CD4-positive, alpha-beta T cell (primary cell): ENCODE measurements at regions not wholly inside any gene's neighbourhood (a gene's known extent, or its start where the extent isn't known, plus 50 kb on each side); places are given as distances from the start of the nearest gene placed in this dataset.

Experiments used
- ATAC-seq: fragments of 200-7000 bp; cut with Tn5 transposase; one replicate; pipeline ENCODE4 v1.10.0; 2022; ENCODE audit warnings: mild to moderate bottlenecking; ENCODE audit not compliant: poor library complexity
- CTCF ChIA-PET: fragments of 350-600 bp; sonication (Branson Sonifier 250); formaldehyde crosslinking; loops from one replicate; lab custom pipeline; 2021; ENCODE audit warnings: antibody characterized with exemption, inconsistent platforms; lab: Charles Lee
- POLR2A ChIA-PET: fragments of 350-600 bp; sonication (Branson Sonifier 250); formaldehyde crosslinking; loops from one replicate; lab custom pipeline; 2021; ENCODE audit warnings: antibody characterized with exemption, inconsistent platforms; lab: Charles Lee
- DNase-seq, 14 experiments: peaks; one replicate each; pipeline ENCODE4 v3.0.0-alpha.2; 2013 to 2020; ENCODE audit warnings: mixed read lengths in 2 of 14
- H3K27ac ChIP-seq, 2 donors: one replicate each; pipeline versions ENCODE4 v1.5.1 to v1.7.0; 2013; ENCODE audit warnings: low read length in 2 of 2, low read depth in 1 of 2, mild to moderate bottlenecking in 1 of 2
- H3K27me3 ChIP-seq, 2 experiments: 1 replicate in 1 of 2; 2 replicates in 1 of 2; pipeline versions ENCODE4 v1.6.1 to v1.7.0; 2013; ENCODE audit warnings: low read length in 2 of 2, control low read depth in 1 of 2, mild to moderate bottlenecking in 1 of 2, moderate library complexity in 1 of 2; ENCODE audit not compliant: insufficient read depth in 2 of 2, control insufficient read depth in 1 of 2
- H3K36me3 ChIP-seq: one replicate; pipeline ENCODE4 v1.6.1; 2013; ENCODE audit warnings: low read length, control low read depth; ENCODE audit not compliant: insufficient read depth
- H3K4me1 ChIP-seq: one replicate; pipeline ENCODE4 v1.6.1; 2013; ENCODE audit warnings: low read length, control low read depth; ENCODE audit not compliant: insufficient read depth
- H3K4me3 ChIP-seq: one replicate; pipeline ENCODE4 v1.5.1; 2013; ENCODE audit warnings: mild to moderate bottlenecking, low read length, moderate library complexity
- H3K9me3 ChIP-seq, 2 experiments: 1 replicate in 1 of 2; 2 replicates in 1 of 2; pipeline versions ENCODE4 v1.6.1 to v1.7.0; 2013; ENCODE audit warnings: low read length in 2 of 2, mild to moderate bottlenecking in 2 of 2, control low read depth in 1 of 2, moderate library complexity in 1 of 2; ENCODE audit not compliant: control insufficient read depth in 1 of 2, insufficient read depth in 1 of 2
- H3K27ac Mint-ChIP-seq: one replicate; pipeline ENCODE4 v1.8.0; 2020; ENCODE audit warnings: mixed read lengths
- H3K27me3 Mint-ChIP-seq: one replicate; pipeline ENCODE4 v1.8.0; 2021; ENCODE audit warnings: mixed read lengths
- H3K36me3 Mint-ChIP-seq: one replicate; pipeline ENCODE4 v1.8.0; 2021; ENCODE audit warnings: low read depth, mixed read lengths
- H3K4me1 Mint-ChIP-seq: one replicate; pipeline ENCODE4 v1.8.0; 2021; ENCODE audit warnings: low read depth, mixed read lengths
- H3K4me3 Mint-ChIP-seq: one replicate; pipeline ENCODE4 v1.8.0; 2020; ENCODE audit warnings: mild to moderate bottlenecking, mixed read lengths
- H3K9me3 Mint-ChIP-seq: one replicate; pipeline ENCODE4 v1.8.0; 2020; ENCODE audit warnings: mixed read lengths
- CTCF ChIP-seq: fragments of 200-600 bp; IDR thresholded peaks from one replicate; pipeline ENCODE4 v1.8.0; 2022; ENCODE audit warnings: antibody characterized with exemption, mild to moderate bottlenecking
- intact Hi-C, 2 experiments: fragments of 100-400 bp; cut with DNase I in 1 of 2; cut with micrococcal nuclease in 1 of 2; formaldehyde crosslinking; loops; one replicate each; pipeline versions ENCODE4 v1.15.1 to v1.9.0; 2023 to 2025; cut with DNase I, micrococcal nuclease

- Mint-ChIP-seq H3K27me3 (no peaks in the 10 kb centered on the region), H3K27ac (no peak overlapping the region), H3K4me1 (no peaks in the 10 kb centered on the region), H3K4me3 (no peak overlapping the region), H3K36me3 (no peaks in the 10 kb centered on the region), H3K9me3 (peaks cover 4% of the 10 kb centered on the region)
- no peaks in the 10 kb centered on the region for H3K27me3 ChIP-seq
- ChIA-PET CTCF (no interaction called here), POLR2A (no interaction called here)
- H3K4me3 ChIP-seq: no peak overlapping the region
- no peaks in the 10 kb centered on the region for H3K4me1 ChIP-seq
- no peaks in the 10 kb centered on the region for H3K36me3 ChIP-seq
- ATAC-seq (no peak), DNase-seq (no peak)
- intact Hi-C loops: no loop called here
- H3K9me3 ChIP-seq: peaks cover 0 to 4% of the 10 kb centered on the region in 2 experiments
- no peak for TF ChIP-seq CTCF
- H3K27ac ChIP-seq: no peak overlapping the region
Observed at GRCh38 chr4:170657761-170658160, 568.0 kb upstream of the AADAT start.

GRCh38 chr4:170656506-170656905 lies 566.8 kb upstream of the AADAT start:
- Mint-ChIP-seq H3K4me3 (no peak overlapping the region), H3K9me3 (peaks cover 4% of the 10 kb centered on the region), H3K27me3 (no peaks in the 10 kb centered on the region), H3K4me1 (no peaks in the 10 kb centered on the region), H3K36me3 (no peaks in the 10 kb centered on the region), H3K27ac (no peak overlapping the region)
- ATAC-seq: no peak
- Histone ChIP-seq H3K27me3 (no peaks in the 10 kb centered on the region), H3K36me3 (no peaks in the 10 kb centered on the region), H3K4me3 (no peak overlapping the region), H3K9me3 (peaks cover 0 to 4% of the 10 kb centered on the region in 2 experiments), H3K27ac (no peak overlapping the region), H3K4me1 (no peaks in the 10 kb centered on the region)
- CTCF ChIA-PET: no interaction called here
- TF ChIP-seq CTCF: no peak
- no peak for DNase-seq
- POLR2A ChIA-PET: no interaction called here
- intact Hi-C loops: no loop called here

GRCh38 chr4:170652571-170652970 lies 562.8 kb upstream of the AADAT start:
- Histone ChIP-seq H3K4me3 (no peak overlapping the region), H3K9me3 (no peaks in the 10 kb centered on the region), H3K27ac (no peak overlapping the region), H3K4me1 (no peaks in the 10 kb centered on the region), H3K27me3 (no peaks in the 10 kb centered on the region), H3K36me3 (no peaks in the 10 kb centered on the region)
- CTCF ChIA-PET: no interaction called here
- no peaks in the 10 kb centered on the region for H3K27me3 Mint-ChIP-seq
- no peak overlapping the region for H3K27ac Mint-ChIP-seq
- TF ChIP-seq CTCF: no peak
- no peaks in the 10 kb centered on the region for H3K36me3 Mint-ChIP-seq
- no peak for ATAC-seq
- H3K4me1 Mint-ChIP-seq: no peaks in the 10 kb centered on the region
- DNase-seq: no peak
- intact Hi-C loops: no loop called here
- H3K9me3 Mint-ChIP-seq: peaks cover 4% of the 10 kb centered on the region
- no peak overlapping the region for H3K4me3 Mint-ChIP-seq
- POLR2A ChIA-PET: no interaction called here
